ENCODE measurements at regions not wholly inside any gene's neighbourhood (a gene's known extent, or its start where the extent isn't known, plus 50 kb on each side); places are given as distances from the start of the nearest gene placed in this dataset.

- TF ChIP-seq POLR2A (IDR thresholded peaks at IDR 0.05) = no peak
- no peak for TF ChIP-seq CTCF (IDR thresholded peaks at IDR 0.05)
Observed at GRCh38 chr1:230498704-230499103, 72.6 kb upstream of the PGBD5 start.
